ENCODE measurements at regions not wholly inside any gene's neighbourhood (a gene's known extent, or its start where the extent isn't known, plus 50 kb on each side); places are given as distances from the start of the nearest gene placed in this dataset.

DNA sequence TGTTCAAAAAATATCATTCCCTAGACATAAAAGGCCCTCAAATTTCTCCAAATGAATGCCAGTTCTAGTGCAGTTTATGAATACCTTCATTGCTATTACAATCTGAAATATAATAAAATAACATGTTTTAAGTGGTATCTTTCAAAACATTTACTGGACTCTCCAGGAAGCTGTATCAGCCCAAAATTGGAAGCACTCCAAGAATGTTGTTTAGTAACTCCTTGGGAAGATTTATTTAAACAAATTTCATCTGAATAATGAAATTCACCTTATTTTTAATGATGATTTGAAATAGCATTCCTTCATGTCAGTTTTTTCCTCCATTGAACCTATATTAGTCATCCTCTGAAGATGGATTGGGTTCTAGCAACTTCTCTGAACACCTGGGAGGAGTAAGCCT lies 217.2 kb upstream of the PCDH18 start:
- no peak for TF ChIP-seq EZH2 (IDR thresholded peaks at IDR 0.05; ENCODE audit: borderline replicate concordance, low read depth, low read length, severe bottlenecking)
- no peak for TF ChIP-seq POLR2A (IDR thresholded peaks at IDR 0.05; ENCODE audit: low read depth, low read length)
- no peak for TF ChIP-seq POLR2AphosphoS5 (IDR thresholded peaks at IDR 0.05; ENCODE audit: insufficient read depth, low read depth, low read length)
- TF ChIP-seq, protein P1, sequence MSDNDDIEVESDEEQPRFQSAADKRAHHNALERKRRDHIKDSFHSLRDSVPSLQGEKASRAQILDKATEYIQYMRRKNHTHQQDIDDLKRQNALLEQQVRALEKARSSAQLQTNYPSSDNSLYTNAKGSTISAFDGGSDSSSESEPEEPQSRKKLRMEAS (IDR thresholded peaks at IDR 0.05; ENCODE audit: insufficient read depth, insufficient read length) = no peak

Data from endothelial cell of umbilical vein (primary cell).